GM23248 (cell line): ENCODE measurements at regions not wholly inside any gene's neighbourhood (a gene's known extent, or its start where the extent isn't known, plus 50 kb on each side); places are given as distances from the start of the nearest gene placed in this dataset.

Experiments used
- EZH2 ChIP-seq: fragments of 200-600 bp; sonication (generic); IDR thresholded peaks from 2 replicates; pipeline ENCODE4 v1.6.1; 2018; ENCODE audit warnings: antibody characterized with exemption, mild to moderate bottlenecking; ENCODE audit not compliant: insufficient read depth, poor library complexity, severe bottlenecking
- EZH2phosphoT487 ChIP-seq: fragments of 200-600 bp; sonication (generic); IDR thresholded peaks from 2 replicates; pipeline ENCODE4 v1.6.1; 2018; ENCODE audit warnings: antibody characterized with exemption, moderate library complexity, mild to moderate bottlenecking, low read depth; ENCODE audit not compliant: insufficient read depth

DNA sequence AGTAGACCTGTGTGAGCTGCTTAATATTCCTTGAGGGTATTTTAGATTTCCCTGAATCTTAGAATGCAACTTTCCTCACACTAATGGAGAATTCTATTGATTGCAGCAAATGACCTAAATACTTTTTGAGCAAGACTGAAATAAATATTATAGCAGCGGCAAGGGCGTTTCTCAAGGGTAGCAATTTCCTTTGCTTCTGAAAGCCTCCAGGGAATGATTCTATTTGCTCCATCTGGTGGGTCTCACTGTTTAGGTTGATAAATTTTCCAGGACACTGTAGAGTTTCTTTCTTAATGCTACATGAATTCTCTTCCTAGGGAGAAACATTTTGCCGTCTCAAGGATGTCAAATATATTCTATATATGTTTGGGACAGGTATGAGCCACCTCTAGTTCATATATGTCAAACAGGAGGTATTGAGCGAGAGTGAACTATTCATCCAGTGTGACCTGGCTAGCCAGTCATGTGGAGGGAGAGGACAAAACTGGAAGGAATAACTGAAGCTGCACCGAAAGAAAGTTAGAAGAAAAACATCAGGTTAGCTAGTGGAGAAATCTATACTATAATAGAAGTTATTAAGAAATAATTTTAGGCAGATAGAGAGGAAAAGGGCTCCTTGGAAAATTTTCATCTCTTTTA lies 57.9 kb upstream of the FZD8 start:
- TF ChIP-seq EZH2 (no peak), EZH2phosphoT487 (no peak)
